Dedifferentiated amniotic fluid mesenchymal stem cell (primary cell): ENCODE measurements at regions not wholly inside any gene's neighbourhood (a gene's known extent, or its start where the extent isn't known, plus 50 kb on each side); places are given as distances from the start of the nearest gene placed in this dataset.

Experiments used
- DNase-seq: peaks from one replicate; pipeline ENCODE4 v3.0.0-alpha.2; 2016; ENCODE audit errors: extremely low spot score

- DNase-seq = no peak
These were observed 1798.4 kb upstream of the WWC1 start for GRCh38 chr5:166493040-166493439.

DNA sequence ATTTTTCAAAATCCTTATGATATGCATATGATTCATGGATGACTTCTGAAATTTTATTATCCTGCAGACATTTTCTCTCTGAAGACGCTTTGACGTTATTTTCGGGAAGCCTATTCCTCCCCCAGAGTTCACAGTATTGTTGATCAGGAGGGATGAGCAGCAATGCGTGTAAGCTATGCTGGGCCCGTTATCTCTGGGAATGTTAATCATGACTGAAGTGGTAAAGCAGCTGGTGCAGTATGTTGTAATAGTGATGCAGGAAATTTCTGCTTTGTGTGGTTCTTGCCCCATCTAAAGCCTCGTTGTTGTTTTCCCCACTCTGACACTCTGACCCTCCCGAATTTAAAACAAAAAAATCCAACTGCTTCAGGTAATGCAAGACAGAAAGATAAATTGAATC, 1797.8 kb upstream of the WWC1 start:
- no peak for DNase-seq

DNA sequence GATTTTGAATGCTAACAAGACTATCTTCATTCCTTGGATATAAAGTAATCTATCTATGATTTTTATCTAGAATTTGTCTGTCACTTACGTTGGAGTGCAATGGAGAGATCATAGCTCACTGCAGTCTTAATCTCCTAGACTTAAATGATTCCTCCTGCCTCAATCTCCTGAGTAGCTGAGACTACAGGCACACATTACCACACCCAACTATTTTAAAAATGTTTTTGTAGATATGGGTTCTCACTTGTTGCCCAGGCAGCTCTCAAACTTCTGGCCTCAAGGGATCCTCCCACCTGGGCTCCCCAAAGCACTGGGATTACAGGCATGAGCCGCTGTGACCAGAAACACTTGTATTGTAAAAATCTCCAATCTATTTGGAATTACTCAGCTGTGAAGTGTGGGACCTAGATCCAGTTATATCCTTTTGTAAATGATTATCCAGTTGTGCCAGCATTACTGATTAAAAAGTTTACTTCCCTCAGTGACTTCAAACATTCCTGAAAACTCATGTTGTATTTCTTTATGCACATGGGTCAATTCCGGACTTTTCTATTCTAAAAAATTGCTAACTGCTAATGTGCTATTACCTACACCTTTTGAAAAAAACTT, 1793.8 kb upstream of the WWC1 start:
- DNase-seq = no peak

GRCh38 chr5:166499447-166500240, 1791.8 kb upstream of the WWC1 start:
- no peak for DNase-seq

GRCh38 chr5:166503506-166503905, 1787.9 kb upstream of the WWC1 start:
- no peak for DNase-seq

GRCh38 chr5:166505067-166505466, 1786.4 kb upstream of the WWC1 start:
- DNase-seq = no peak

- DNase-seq = no peak
These were observed 1785.9 kb upstream of the WWC1 start for GRCh38 chr5:166505544-166505943.

DNA sequence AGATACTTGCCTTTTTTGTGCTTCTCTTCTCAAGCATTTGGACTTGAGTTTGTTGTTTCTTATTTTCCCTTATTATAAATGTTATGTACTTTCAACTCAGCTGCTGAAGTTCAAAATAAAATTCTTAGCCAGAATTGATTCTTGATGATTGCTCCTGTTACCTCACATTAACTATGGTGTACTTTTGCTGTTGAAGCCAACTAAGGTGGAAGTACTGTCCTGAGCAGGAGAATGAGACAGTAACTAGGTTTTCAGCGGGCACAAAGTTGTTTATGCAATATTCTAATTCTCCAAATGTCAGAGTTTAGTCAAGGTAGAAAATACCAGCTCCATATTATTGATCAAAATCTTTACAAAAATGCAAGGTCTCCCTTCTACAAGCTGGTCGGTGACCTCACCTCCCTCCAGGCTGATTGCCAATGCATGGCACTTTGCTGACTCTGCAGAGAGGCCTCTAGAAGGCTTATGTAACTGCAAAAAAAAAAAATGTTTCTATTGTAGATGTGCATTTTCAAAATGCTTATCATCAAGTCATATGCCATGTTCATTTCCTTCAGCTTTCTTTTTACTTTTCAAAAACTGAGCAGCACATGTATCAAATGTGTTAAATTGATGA, 1783.5 kb upstream of the WWC1 start:
- DNase-seq = no peak

GRCh38 chr5:166509085-166509484, 1782.4 kb upstream of the WWC1 start:
- no peak for DNase-seq

DNA sequence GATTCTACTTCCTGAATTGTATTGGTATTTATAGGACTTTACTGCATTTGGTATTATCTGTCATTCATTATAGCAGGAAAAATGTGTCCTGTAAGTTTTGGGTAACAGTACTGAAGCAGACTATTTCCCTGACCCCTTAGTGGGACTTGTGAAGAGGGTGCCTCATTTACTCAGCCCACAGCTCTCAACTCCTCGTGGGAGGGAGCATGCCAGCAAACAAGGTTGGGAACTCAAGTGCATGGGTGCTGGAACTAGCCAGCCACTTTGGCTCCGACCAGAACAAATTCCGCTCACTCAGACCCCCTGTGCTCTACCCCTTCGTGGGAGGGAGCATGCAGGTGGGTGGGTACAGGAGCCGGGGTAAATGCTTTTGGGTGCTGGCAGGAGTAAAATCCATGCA, 1773.5 kb upstream of the WWC1 start:
- DNase-seq = no peak

DNA sequence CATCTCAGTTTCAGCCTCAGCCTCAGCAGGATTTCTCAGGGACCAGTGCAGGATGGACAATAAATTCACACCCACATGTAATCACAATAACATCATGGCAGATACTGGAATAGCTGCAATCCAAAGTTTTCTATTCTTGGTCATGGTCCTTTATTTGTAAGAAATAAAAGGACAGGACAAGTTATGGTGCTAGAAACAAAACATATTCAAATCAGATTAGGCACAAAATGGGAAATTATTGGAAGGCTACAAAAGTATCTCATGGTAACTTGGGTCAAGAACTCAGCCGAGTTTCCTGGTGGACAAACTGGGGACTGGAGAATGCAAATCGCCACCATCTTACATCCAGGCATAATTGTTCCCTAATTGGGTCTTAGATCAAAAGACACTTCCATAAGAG, 1768.2 kb upstream of the WWC1 start:
- DNase-seq = no peak

DNA sequence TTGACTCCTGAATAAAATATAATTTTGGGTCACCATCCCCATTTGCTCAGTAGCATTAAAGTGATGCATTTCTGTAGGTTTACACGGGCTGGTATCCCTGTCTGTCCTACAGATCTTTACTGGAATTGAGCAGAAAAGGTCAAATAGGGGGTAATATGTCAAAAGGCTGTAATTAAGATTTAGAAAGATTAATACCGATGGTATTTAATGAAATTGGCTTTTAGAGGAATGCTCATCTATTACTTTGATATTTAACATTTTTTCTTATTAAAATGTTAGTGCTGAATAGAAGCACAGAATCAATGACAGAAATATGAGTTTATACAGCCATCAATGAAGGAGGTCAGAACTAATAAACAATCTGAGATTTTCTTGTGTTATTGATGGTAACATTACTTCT, 1762.2 kb upstream of the WWC1 start:
- DNase-seq = no peak

GRCh38 chr5:166532456-166533220, 1758.8 kb upstream of the WWC1 start:
- DNase-seq = no peak

- no peak for DNase-seq
These were observed 1755.8 kb upstream of the WWC1 start for GRCh38 chr5:166535641-166536040.

- DNase-seq = no peak
These were observed 1751.3 kb upstream of the WWC1 start for GRCh38 chr5:166540156-166540555.

DNA sequence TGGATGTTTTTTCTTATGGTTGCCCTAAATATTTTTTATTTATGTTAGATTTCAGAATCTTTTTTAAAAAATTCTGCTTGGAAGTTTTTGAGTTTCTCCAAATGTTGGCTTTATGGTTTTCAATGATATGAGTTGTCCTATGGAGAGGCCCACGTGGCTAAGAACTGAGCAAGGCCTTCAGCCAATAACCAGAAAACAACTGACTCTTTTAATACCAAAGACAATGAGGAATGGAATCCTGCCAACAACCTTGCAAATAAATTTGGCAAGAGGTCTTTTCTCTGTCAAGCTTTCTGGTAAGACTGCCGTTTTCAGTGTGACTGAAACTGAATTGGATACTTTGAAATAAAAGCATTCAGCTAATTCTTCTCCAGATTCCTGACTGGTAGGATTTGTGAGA, 1740.1 kb upstream of the WWC1 start:
- no peak for DNase-seq

DNA sequence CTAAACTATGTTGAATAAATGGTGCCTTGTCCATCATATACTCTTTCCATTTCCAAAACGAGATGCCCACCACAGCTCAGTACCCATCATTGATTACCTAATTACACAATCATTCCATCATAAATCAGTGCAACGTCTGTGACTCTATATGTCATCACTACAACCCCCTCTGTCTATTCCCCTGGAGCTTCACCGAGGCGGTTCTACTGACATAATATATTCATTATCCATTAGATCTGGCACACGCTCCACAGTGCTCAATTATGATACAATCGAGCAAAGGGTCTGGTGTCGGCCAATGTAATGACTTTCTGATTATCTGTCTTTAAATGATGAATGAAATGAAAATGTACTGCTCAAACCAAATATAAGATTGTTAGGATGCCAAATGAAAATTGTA, 1737.7 kb upstream of the WWC1 start:
- no peak for DNase-seq

GRCh38 chr5:166561759-166562158, 1729.7 kb upstream of the WWC1 start:
- DNase-seq = no peak

GRCh38 chr5:166562246-166562645, 1729.2 kb upstream of the WWC1 start:
- no peak for DNase-seq

- no peak for DNase-seq
These were observed 1724.7 kb upstream of the WWC1 start for GRCh38 chr5:166566725-166567124.

DNA sequence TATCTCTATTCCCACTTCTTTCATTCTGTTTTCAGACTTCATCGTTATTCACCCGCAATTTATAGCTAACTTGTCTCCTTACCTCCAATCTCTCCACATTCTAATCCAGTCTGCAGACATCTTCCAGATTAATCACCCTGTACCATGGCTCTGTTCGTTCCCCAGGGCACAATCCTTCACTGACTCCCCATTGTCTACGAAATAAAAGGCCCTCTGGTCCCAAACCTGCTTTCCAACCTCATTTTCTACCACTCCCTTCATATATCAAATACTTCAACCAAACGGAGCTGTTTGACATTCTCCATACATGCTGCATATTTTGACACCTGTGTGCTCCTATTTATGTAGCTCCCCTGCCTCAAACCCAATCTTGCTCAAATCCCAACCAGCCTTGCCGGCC, 1720.6 kb upstream of the WWC1 start:
- DNase-seq = no peak

- no peak for DNase-seq
These were observed 1719.8 kb upstream of the WWC1 start for GRCh38 chr5:166571668-166572067.

DNA sequence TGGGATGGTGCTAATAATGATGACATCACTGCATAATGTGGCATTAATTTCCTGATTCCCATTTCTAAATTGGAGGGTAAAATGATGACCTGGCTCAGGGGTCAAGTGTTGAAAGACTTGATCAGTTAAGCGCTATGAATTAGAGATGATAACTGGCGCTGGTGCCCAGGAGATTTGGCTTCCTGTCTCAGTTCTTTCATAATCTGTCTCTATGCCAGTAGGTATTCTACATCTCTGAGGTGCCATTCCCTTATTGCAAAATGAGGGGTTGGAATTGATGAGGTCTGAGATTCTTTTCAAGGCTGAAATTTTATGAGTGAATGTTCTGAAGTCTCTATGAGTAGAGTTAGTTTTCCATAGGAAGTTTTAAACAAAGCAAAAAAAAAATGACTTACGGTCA, 1715.1 kb upstream of the WWC1 start:
- DNase-seq = no peak
